K562 (cell line): ENCODE measurements at regions not wholly inside any gene's neighbourhood (a gene's known extent, or its start where the extent isn't known, plus 50 kb on each side); places are given as distances from the start of the nearest gene placed in this dataset.

Experiments
- CEBPB ChIP-seq: fragments of 450-650 bp; IDR thresholded peaks from 2 replicates; pipeline ENCODE4 v1.6.1; 2016; ENCODE audit warnings: missing genetic modification characterization, missing compliant biosample characterization
- EZH2 ChIP-seq: IDR thresholded peaks from 2 replicates; pipeline ENCODE4 v1.6.1; 2012; ENCODE audit warnings: low read depth, mild to moderate bottlenecking, inconsistent platforms, low read length, borderline replicate concordance
- FOXJ3 ChIP-seq: sonication (generic); formaldehyde crosslinking; IDR thresholded peaks from 2 replicates; pipeline ENCODE4 v1.4.0; 2020; ENCODE audit warnings: mild to moderate bottlenecking, missing genetic modification reagents
- FOXP1 ChIP-seq: sonication (generic); formaldehyde crosslinking; IDR thresholded peaks from 2 replicates; pipeline ENCODE4 v1.8.0; 2022; ENCODE audit warnings: mild to moderate bottlenecking, missing genetic modification reagents
- GATAD2A ChIP-seq: fragments of 450-650 bp; IDR thresholded peaks from 2 replicates; pipeline ENCODE4 v1.6.1; 2017
- HMG20A ChIP-seq: fragments of 450-650 bp; formaldehyde crosslinking; conservative IDR thresholded peaks from 2 replicates; pipeline ENCODE4 v1.4.0; 2020; ENCODE audit warnings: mild to moderate bottlenecking, mixed read lengths
- KAT2B ChIP-seq: IDR thresholded peaks from one replicate; pipeline ENCODE4 v1.6.1; 2012; ENCODE audit warnings: low read depth, mild to moderate bottlenecking, control low read depth, inconsistent platforms, low read length, moderate library complexity
- KLF10 ChIP-seq: fragments of 250-450 bp; sonication (Bioruptor Pico); IDR thresholded peaks from 2 replicates; pipeline ENCODE4 v1.6.1; 2021; ENCODE audit warnings: matching md5 sums
- SIN3A ChIP-seq, 2 experiments: fragments of 150-350 bp in 1 of 2; IDR thresholded peaks; 2 replicates each; pipeline ENCODE4 v1.6.1; 2011 to 2016; ENCODE audit warnings: borderline replicate concordance in 2 of 2, low read depth in 2 of 2, low read length in 2 of 2, mild to moderate bottlenecking in 2 of 2, moderate library complexity in 2 of 2; ENCODE audit not compliant: control insufficient read depth in 1 of 2
- TRIM28 ChIP-seq: fragments of 450-650 bp; IDR thresholded peaks from 2 replicates; pipeline ENCODE4 v1.6.1; 2017
- ZNF175 ChIP-seq: fragments of 200-800 bp; sonication (Bioruptor generic); IDR thresholded peaks from 2 replicates; pipeline ENCODE4 v1.6.1; 2016; ENCODE audit warnings: low read depth, mild to moderate bottlenecking, missing genetic modification characterization, missing compliant biosample characterization
- TF ChIP-seq, protein P1 (sequence below), 3 experiments: IDR thresholded peaks in 2 of 3; conservative IDR thresholded peaks in 1 of 3; 2 replicates each; pipeline ENCODE4 v1.5.1; 2011 to 2012; ENCODE audit warnings: low read length in 3 of 3, mild to moderate bottlenecking in 3 of 3, control low read depth in 2 of 3, improper control_type of control experiment in 1 of 3, inconsistent platforms in 1 of 3, low read depth in 1 of 3, mixed read lengths in 1 of 3, moderate library complexity in 1 of 3; ENCODE audit not compliant: insufficient read depth in 2 of 3

DNA sequence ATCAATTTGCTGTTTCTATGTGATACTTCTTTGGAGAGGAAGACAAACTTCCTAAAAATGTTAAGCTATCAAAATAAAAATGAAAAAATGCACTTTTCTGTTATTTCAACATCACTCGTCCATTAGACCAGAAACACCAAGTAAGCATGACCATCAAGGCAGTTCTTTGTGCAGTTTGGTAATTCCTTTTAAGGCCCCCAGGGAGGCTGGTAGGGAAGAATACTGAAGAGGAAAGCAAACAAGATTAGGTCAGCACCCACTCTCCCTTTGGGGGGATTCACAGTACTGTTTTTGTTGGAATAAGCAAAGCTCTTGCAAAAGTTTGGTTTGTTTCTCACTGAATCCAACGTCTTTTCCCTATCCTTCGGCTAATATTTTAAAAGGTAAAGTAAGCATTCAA, 206.8 kb upstream of the SLC35B3 start:
- TF ChIP-seq FOXJ3 (no peak), GATAD2A (no peak), CEBPB (tag) (no peak), KAT2B (no peak), SIN3A (IDR thresholded peaks at IDR 0.05; ENCODE audit: borderline replicate concordance in 2 of 2, control insufficient read depth in 1 of 2, low read depth in 2 of 2, low read length in 2 of 2) (no peak), EZH2 (no peak), FOXP1 (CRISPR knock-in tag) (no peak), TRIM28 (no peak), HMG20A (CRISPR knock-in tag) (no peak), KLF10 (CRISPR knock-in tag) (no peak), ZNF175 (CRISPR knock-in tag) (no peak)
- TF ChIP-seq, protein P1, sequence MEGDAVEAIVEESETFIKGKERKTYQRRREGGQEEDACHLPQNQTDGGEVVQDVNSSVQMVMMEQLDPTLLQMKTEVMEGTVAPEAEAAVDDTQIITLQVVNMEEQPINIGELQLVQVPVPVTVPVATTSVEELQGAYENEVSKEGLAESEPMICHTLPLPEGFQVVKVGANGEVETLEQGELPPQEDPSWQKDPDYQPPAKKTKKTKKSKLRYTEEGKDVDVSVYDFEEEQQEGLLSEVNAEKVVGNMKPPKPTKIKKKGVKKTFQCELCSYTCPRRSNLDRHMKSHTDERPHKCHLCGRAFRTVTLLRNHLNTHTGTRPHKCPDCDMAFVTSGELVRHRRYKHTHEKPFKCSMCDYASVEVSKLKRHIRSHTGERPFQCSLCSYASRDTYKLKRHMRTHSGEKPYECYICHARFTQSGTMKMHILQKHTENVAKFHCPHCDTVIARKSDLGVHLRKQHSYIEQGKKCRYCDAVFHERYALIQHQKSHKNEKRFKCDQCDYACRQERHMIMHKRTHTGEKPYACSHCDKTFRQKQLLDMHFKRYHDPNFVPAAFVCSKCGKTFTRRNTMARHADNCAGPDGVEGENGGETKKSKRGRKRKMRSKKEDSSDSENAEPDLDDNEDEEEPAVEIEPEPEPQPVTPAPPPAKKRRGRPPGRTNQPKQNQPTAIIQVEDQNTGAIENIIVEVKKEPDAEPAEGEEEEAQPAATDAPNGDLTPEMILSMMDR (IDR thresholded peaks at IDR 0.05 in 2 of 3, conservative IDR thresholded peaks at IDR 0.05 in 1 of 3; ENCODE audit: insufficient read depth in 2 of 3, low read depth in 1 of 3, low read length in 3 of 3): no peak
